HG03521 (cell line): ENCODE measurements at regions not wholly inside any gene's neighbourhood (a gene's known extent, or its start where the extent isn't known, plus 50 kb on each side); places are given as distances from the start of the nearest gene placed in this dataset.

Experiments used
- ATAC-seq: cut with Tn5 transposase; IDR thresholded peaks from one replicate; pipeline ENCODE4 v1.9.1; 2021; ENCODE audit warnings: mild to moderate bottlenecking, moderate library complexity; ENCODE audit not compliant: unreplicated experiment

DNA sequence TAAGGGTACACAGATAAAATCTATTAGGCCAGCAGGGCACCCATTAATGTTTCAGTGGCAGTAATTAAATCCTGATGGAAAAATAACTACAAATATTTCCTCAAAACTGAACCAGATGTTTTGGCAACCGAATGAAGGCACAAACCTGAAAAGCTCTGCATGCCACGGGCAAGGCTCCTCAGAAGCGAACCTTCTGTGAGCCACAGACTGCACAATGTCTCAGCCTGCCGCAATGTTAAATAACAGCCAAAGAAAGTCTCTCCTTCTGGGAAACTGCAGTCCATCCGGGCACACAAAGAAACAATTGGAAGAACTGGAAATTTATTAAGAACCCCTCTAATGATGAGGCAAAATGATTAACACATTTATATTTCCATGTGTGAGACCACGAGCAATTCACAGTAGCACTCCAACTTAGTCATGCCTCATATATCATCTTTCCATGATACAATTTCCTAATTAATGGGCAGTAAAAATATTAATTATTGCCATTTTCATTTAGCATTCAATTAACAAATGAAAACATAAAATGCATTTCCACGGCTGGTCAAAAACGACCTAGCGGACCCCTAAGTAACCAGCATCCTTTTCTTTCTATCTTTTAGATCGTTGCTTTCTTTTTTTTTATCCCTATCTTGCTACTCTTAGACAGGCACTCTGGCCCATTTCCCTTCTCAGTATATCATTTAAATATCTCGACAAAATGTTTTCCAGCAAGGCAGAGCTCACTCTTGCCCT lies 237.5 kb downstream of the EPHA4 start:
- ATAC-seq, result no peak

GRCh38 chr2:221335219-221335752 lies 236.8 kb downstream of the EPHA4 start:
- ATAC-seq, result no peak

DNA sequence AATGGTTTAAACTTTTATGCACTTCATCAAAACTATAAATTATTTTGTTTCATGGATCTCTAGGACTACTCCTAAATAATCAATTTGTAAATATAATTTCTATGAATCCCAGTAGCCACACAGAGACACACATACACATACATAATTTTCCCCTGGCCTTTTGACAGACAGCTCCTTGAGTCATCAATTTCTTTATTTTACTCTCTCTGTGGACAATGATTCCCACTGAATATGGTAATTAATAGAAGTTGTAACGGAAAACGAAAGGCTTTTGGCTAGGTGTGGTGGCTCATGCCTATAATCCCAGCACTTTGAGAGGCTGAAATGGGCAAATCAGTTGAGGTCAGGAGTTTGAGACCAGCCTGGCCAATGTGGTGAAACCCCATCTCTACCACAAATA lies 235.1 kb downstream of the EPHA4 start:
- ATAC-seq, result no peak

DNA sequence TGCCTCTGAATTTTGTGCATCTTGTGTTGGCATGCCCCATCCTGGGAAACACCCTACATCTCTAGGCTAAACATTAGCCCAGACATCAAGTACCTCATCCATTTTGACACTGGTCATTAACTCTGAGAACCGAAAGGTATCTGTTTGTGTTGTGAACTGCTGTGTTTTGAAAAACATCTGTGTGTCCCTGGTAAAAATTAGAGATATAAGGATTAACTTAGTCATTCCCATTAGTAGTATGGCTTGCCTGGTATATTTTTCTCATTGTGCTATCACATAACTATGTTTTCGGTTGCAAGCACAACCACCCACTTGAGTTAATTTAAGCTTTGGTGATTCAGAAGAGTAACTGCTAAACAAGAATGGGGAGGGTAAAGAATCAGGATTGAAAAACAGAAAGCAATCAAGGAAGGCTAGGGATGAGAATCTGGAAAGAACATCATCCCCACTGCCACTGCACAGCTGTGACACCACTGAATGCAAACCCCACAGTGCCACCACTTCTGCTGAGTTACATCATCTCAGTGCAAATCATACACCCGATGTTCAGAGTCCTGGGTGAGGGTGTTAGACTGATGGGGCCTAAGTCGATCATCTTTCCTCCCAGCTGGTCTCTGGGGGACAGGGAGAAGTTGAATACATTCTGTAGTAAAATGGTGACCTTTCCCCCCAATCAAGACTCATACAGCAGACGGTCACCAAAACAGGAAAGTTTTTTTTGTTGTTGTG lies 234.0 kb downstream of the EPHA4 start:
- peak; percentile 74 for ATAC-seq

GRCh38 chr2:221342388-221342787 lies 229.7 kb downstream of the EPHA4 start:
- no peak for ATAC-seq

- ATAC-seq, result no peak
Measured at GRCh38 chr2:221343524-221343923, 228.6 kb downstream of the EPHA4 start.

- ATAC-seq, result no peak
Measured at GRCh38 chr2:221345516-221345915, 226.6 kb downstream of the EPHA4 start.

- no peak for ATAC-seq
Measured at GRCh38 chr2:221346411-221346810, 225.7 kb downstream of the EPHA4 start.

DNA sequence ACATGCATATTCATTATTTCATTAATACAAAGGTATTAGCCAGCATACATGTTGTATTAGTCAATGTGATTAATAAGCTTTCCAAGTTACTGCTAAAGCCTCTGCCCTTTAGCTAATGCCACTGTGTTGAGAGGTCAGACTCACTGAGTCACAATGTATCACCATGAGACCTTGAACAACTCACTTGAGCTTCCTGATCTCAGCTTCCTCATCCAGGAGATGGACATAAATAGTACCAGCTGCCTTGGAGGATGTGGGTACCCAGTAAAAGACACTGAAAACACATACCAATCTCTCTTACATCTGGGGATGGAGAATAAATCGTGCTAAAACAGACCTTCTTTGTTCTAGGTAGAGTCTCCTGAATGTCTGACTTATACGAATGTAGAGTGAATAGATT lies 224.6 kb downstream of the EPHA4 start:
- no peak for ATAC-seq

- no peak for ATAC-seq
Measured at GRCh38 chr2:221350616-221351015, 221.5 kb downstream of the EPHA4 start.

GRCh38 chr2:221353201-221353600 lies 218.9 kb downstream of the EPHA4 start:
- ATAC-seq, result no peak

- no peak for ATAC-seq
Measured at GRCh38 chr2:221360312-221360711, 211.8 kb downstream of the EPHA4 start.

DNA sequence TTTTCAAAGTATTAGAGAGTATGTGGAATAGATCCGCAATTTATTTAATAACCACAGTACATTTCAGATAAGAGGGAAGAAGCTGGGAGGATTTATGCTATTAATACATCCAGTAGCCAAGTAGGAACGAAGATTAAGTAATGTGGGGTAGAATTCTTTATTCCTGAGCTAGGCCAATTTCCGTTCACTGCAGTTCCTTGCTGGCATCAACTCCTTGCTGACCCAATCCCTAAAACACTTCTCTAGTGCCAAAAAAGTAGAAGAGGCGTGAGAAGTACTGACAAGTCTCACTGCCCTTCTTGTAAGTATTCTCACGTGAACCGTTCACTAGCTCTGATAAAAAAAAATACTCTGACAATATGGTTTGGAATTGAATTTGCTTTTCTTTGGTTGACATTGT lies 211.4 kb downstream of the EPHA4 start:
- no peak for ATAC-seq

DNA sequence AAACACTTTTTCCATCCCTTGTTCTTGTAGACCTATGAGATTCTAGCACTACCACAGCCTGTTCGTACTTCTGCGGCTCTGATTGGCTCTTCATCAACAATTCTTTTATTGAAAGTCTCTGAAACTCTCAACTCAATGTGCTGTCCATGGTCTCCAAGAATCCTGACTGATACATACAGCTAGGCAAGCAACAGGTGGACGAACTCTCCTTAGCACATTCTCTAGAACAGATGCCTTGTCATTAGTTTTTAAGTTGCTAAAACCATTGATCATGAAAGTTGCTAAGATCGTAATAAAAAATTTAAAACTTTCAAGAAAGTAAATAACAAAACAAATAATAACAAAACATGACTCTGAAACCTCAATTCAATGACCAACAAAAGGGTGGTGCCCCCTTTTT lies 210.5 kb downstream of the EPHA4 start:
- ATAC-seq, result no peak

GRCh38 chr2:221364672-221365071 lies 207.4 kb downstream of the EPHA4 start:
- no peak for ATAC-seq
